Natural killer cell (primary cell): ENCODE measurements at regions not wholly inside any gene's neighbourhood (a gene's known extent, or its start where the extent isn't known, plus 50 kb on each side); places are given as distances from the start of the nearest gene placed in this dataset.
"Not testable (repeated sequence)": the region's sequence is repeated elsewhere in the genome, so short reads cannot be mapped to it uniquely, and the experiment has no call there.

Experiments used
- ATAC-seq, 3 donors: fragments of 150-1000 bp in 2 of 3; fragments of 200-7000 bp in 1 of 3; cut with Tn5 transposase; 1 replicate in 1 of 3; 2 replicates in 2 of 3; pipeline ENCODE4 v1.10.0; 2021; ENCODE audit warnings: mild to moderate bottlenecking in 2 of 3, moderate library complexity in 2 of 3
- DNase-seq, 2 donors: peaks; one replicate each; pipeline versions ENCODE4 v3.0.0 to v3.0.0-alpha.2; 2013 to 2021; ENCODE audit warnings: mixed read lengths in 1 of 2
- H3K27ac ChIP-seq: one replicate; pipeline ENCODE4 v1.5.1; 2013; ENCODE audit warnings: mild to moderate bottlenecking, low read length
- H3K27me3 ChIP-seq: one replicate; pipeline ENCODE4 v1.6.1; 2013; ENCODE audit warnings: low read length; ENCODE audit not compliant: control insufficient read depth, insufficient read depth
- H3K36me3 ChIP-seq: one replicate; pipeline ENCODE4 v1.6.1; 2013; ENCODE audit warnings: low read length; ENCODE audit not compliant: control insufficient read depth, insufficient read depth
- H3K4me1 ChIP-seq: one replicate; pipeline ENCODE4 v1.6.1; 2013; ENCODE audit warnings: low read length; ENCODE audit not compliant: control insufficient read depth, insufficient read depth
- H3K4me3 ChIP-seq: one replicate; pipeline ENCODE4 v1.5.1; 2013; ENCODE audit warnings: low read length
- H3K9me3 ChIP-seq: one replicate; pipeline ENCODE4 v1.6.1; 2013; ENCODE audit warnings: low read length; ENCODE audit not compliant: control insufficient read depth, insufficient read depth
- H3K27ac Mint-ChIP-seq, 2 donors: one replicate each; pipeline ENCODE4 v1.8.0; 2022; ENCODE audit warnings: mild to moderate bottlenecking in 2 of 2, mixed read lengths in 2 of 2, moderate library complexity in 1 of 2
- H3K27me3 Mint-ChIP-seq, 2 donors: one replicate each; pipeline ENCODE4 v1.8.0; 2022; ENCODE audit warnings: low read depth in 2 of 2, mixed read lengths in 2 of 2
- H3K36me3 Mint-ChIP-seq: one replicate; pipeline ENCODE4 v1.8.0; 2022; ENCODE audit warnings: mixed read lengths
- H3K4me1 Mint-ChIP-seq, 2 donors: one replicate each; pipeline ENCODE4 v1.8.0; 2022; ENCODE audit warnings: mixed read lengths in 2 of 2
- H3K4me3 Mint-ChIP-seq: one replicate; pipeline ENCODE4 v1.8.0; 2022; ENCODE audit warnings: mild to moderate bottlenecking, moderate library complexity, mixed read lengths
- H3K9me3 Mint-ChIP-seq, 2 donors: one replicate each; pipeline ENCODE4 v1.8.0; 2022; ENCODE audit warnings: mixed read lengths in 2 of 2
- CTCF ChIP-seq: fragments of 200-600 bp; IDR thresholded peaks from one replicate; pipeline ENCODE4 v1.8.0; 2022; ENCODE audit warnings: antibody characterized with exemption
- WGBS: methylation state at CpG from one replicate; pipeline ENCODE4 v1.1.7; 2013; ENCODE audit warnings: missing lambda C conversion rate; ENCODE audit not compliant: insufficient coverage; 5-methylcytosine and 5-hydroxymethylcytosine counted together
- intact Hi-C: fragments of 100-400 bp; cut with micrococcal nuclease; formaldehyde crosslinking; loops from one replicate; pipeline ENCODE4 v1.14.2; 2022

GRCh38 chrX:13955975-13956374, 73.7 kb downstream of the GEMIN8 start:
- H3K9me3 ChIP-seq: no peaks in the 10 kb centered on the region
- no peak for TF ChIP-seq CTCF
- WGBS: 100% methylated on average over 3 of the region's 3 CpGs
- DNase-seq (no peak), ATAC-seq (no peak)
- Mint-ChIP-seq H3K9me3 (no peaks in the 10 kb centered on the region), H3K27ac (no peak overlapping the region), H3K4me3 (no peak overlapping the region), H3K36me3 (no peaks in the 10 kb centered on the region), H3K4me1 (no peaks in the 10 kb centered on the region), H3K27me3 (peaks cover 11 to 24% of the 10 kb centered on the region in 2 donors)
- H3K36me3 ChIP-seq: no peaks in the 10 kb centered on the region
- H3K27me3 ChIP-seq: no peaks in the 10 kb centered on the region
- H3K4me3 ChIP-seq: no peak overlapping the region
- H3K27ac ChIP-seq: no peak overlapping the region
- no peaks in the 10 kb centered on the region for H3K4me1 ChIP-seq
- intact Hi-C loops: no loop called here

GRCh38 chrX:13955095-13955647, 74.5 kb downstream of the GEMIN8 start:
- Mint-ChIP-seq H3K27ac (no peak overlapping the region), H3K9me3 (no peaks in the 10 kb centered on the region), H3K36me3 (no peaks in the 10 kb centered on the region), H3K27me3 (peaks cover 11 to 22% of the 10 kb centered on the region in 2 donors), H3K4me3 (no peak overlapping the region), H3K4me1 (no peaks in the 10 kb centered on the region)
- intact Hi-C loops: no loop called here
- Histone ChIP-seq H3K4me1 (no peaks in the 10 kb centered on the region), H3K9me3 (no peaks in the 10 kb centered on the region), H3K27me3 (no peaks in the 10 kb centered on the region), H3K36me3 (no peaks in the 10 kb centered on the region), H3K4me3 (no peak overlapping the region), H3K27ac (no peak overlapping the region)
- no peak for TF ChIP-seq CTCF
- 87% methylated on average over 4 of the region's 6 CpGs for WGBS
- DNase-seq (no peak), ATAC-seq (no peak)

- Mint-ChIP-seq H3K9me3 (no peaks in the 10 kb centered on the region), H3K4me3 (no peak overlapping the region), H3K36me3 (no peaks in the 10 kb centered on the region), H3K27ac (no peak overlapping the region), H3K4me1 (no peaks in the 10 kb centered on the region), H3K27me3 (peaks cover 11 to 22% of the 10 kb centered on the region in 2 donors)
- ATAC-seq (no peak), DNase-seq (no peak)
- no peak overlapping the region for H3K4me3 ChIP-seq
- intact Hi-C loops: no loop called here
- no peak overlapping the region for H3K27ac ChIP-seq
- TF ChIP-seq CTCF: no peak
- 82% methylated on average over 4 of the region's 5 CpGs for WGBS
- H3K36me3 ChIP-seq: no peaks in the 10 kb centered on the region
- no peaks in the 10 kb centered on the region for H3K27me3 ChIP-seq
- no peaks in the 10 kb centered on the region for H3K4me1 ChIP-seq
- no peaks in the 10 kb centered on the region for H3K9me3 ChIP-seq
Measured at GRCh38 chrX:13952581-13952980, 77.1 kb downstream of the GEMIN8 start.

- ATAC-seq, H3K4me3 Mint-ChIP-seq, H3K27me3 ChIP-seq, H3K4me1 ChIP-seq, DNase-seq, H3K4me1 Mint-ChIP-seq, H3K36me3 Mint-ChIP-seq, intact Hi-C loops, H3K27ac Mint-ChIP-seq, H3K9me3 ChIP-seq, H3K36me3 ChIP-seq, H3K9me3 Mint-ChIP-seq, H3K27ac ChIP-seq, H3K4me3 ChIP-seq: not testable (repeated sequence)
- WGBS: 100% methylated on average over 2 of the region's 6 CpGs
- H3K27me3 Mint-ChIP-seq: peaks cover under 1 to 25% of the 10 kb centered on the region in 2 donors
Measured at GRCh38 chrX:13946223-13946622, 83.5 kb downstream of the GEMIN8 start.

- H3K9me3 ChIP-seq, H3K4me1 ChIP-seq, H3K27ac ChIP-seq, H3K36me3 Mint-ChIP-seq, H3K27me3 ChIP-seq, H3K9me3 Mint-ChIP-seq, intact Hi-C loops, DNase-seq, H3K4me3 Mint-ChIP-seq, H3K4me1 Mint-ChIP-seq, ATAC-seq, H3K4me3 ChIP-seq, H3K27ac Mint-ChIP-seq, H3K36me3 ChIP-seq: not testable (repeated sequence)
- no CpG with 5 or more reads among the region's 3 CpGs for WGBS
- H3K27me3 Mint-ChIP-seq: peaks cover 0 to 26% of the 10 kb centered on the region in 2 donors
Measured at GRCh38 chrX:13945787-13946186, 83.9 kb downstream of the GEMIN8 start.
